GM21447 (cell line): ENCODE measurements at regions not wholly inside any gene's neighbourhood (a gene's known extent, or its start where the extent isn't known, plus 50 kb on each side); places are given as distances from the start of the nearest gene placed in this dataset.

Experiments used
- ATAC-seq: cut with Tn5 transposase; IDR thresholded peaks from one replicate; pipeline ENCODE4 v1.9.1; 2021; ENCODE audit not compliant: unreplicated experiment

- ATAC-seq, result no peak
These were observed 434.9 kb downstream of the ZEB2 start for GRCh38 chr2:144085016-144085415.

- ATAC-seq, result no peak
These were observed 435.7 kb downstream of the ZEB2 start for GRCh38 chr2:144084114-144084661.

GRCh38 chr2:144083211-144083610 is 436.7 kb downstream of the ZEB2 start:
- ATAC-seq, result no peak

GRCh38 chr2:144082777-144083176 is 437.1 kb downstream of the ZEB2 start:
- ATAC-seq, result no peak

- ATAC-seq, result no peak
These were observed 437.6 kb downstream of the ZEB2 start for GRCh38 chr2:144082327-144082726.

- no peak for ATAC-seq
These were observed 438.6 kb downstream of the ZEB2 start for GRCh38 chr2:144081272-144081671.

- no peak for ATAC-seq
These were observed 440.1 kb downstream of the ZEB2 start for GRCh38 chr2:144079803-144080202.

GRCh38 chr2:144078802-144079724 is 440.9 kb downstream of the ZEB2 start:
- no peak for ATAC-seq

GRCh38 chr2:144078106-144078505 is 441.8 kb downstream of the ZEB2 start:
- no peak for ATAC-seq

GRCh38 chr2:144074450-144074849 is 445.5 kb downstream of the ZEB2 start:
- ATAC-seq, result no peak

GRCh38 chr2:144071461-144071860 is 448.5 kb downstream of the ZEB2 start:
- no peak for ATAC-seq

- ATAC-seq, result no peak
These were observed 452.4 kb downstream of the ZEB2 start for GRCh38 chr2:144067506-144067905.

- ATAC-seq, result no peak
These were observed 456.3 kb downstream of the ZEB2 start for GRCh38 chr2:144063602-144064001.

GRCh38 chr2:144054911-144055310 is 465.0 kb downstream of the ZEB2 start:
- ATAC-seq, result no peak

- no peak for ATAC-seq
These were observed 467.8 kb downstream of the ZEB2 start for GRCh38 chr2:144052083-144052482.

- ATAC-seq, result no peak
These were observed 470.8 kb downstream of the ZEB2 start for GRCh38 chr2:144049137-144049536.

GRCh38 chr2:144048631-144049060 is 471.3 kb downstream of the ZEB2 start:
- ATAC-seq, result no peak

GRCh38 chr2:144042751-144043150 is 477.2 kb downstream of the ZEB2 start:
- no peak for ATAC-seq

- no peak for ATAC-seq
These were observed 478.3 kb downstream of the ZEB2 start for GRCh38 chr2:144041612-144042011.

- ATAC-seq, result no peak
These were observed 479.1 kb downstream of the ZEB2 start for GRCh38 chr2:144040834-144041233.

- no peak for ATAC-seq
These were observed 487.4 kb downstream of the ZEB2 start for GRCh38 chr2:144032566-144032965.

GRCh38 chr2:144030791-144031190 is 489.1 kb downstream of the ZEB2 start:
- no peak for ATAC-seq
